ENCODE measurements at regions not wholly inside any gene's neighbourhood (a gene's known extent, or its start where the extent isn't known, plus 50 kb on each side); places are given as distances from the start of the nearest gene placed in this dataset.
"Not testable (repeated sequence)": the region's sequence is repeated elsewhere in the genome, so short reads cannot be mapped to it uniquely, and the experiment has no call there.

GRCh38 chr5:56299212-56299611 is 66.1 kb upstream of the ANKRD55 start:
- H3K4me1 ChIP-seq (replicated peaks; ENCODE audit: insufficient read depth), result peaks cover 6% of the 10 kb centered on the region; the same call in 1 of the 2 replicates
- no peak for TF ChIP-seq EZH2 (IDR thresholded peaks at IDR 0.05; ENCODE audit: low read depth)
- TF ChIP-seq CTCF (conservative IDR thresholded peaks at IDR 0.05), result no peak
- ChIA-PET CTCF (no interaction called here), POLR2A (ENCODE audit: unreplicated experiment) (no interaction called here)
- H2AFZ ChIP-seq, result no peak overlapping the region
- no peaks in the 10 kb centered on the region for H3K36me3 ChIP-seq (ENCODE audit: low read depth)
- intact Hi-C loops (cut with micrococcal nuclease; ENCODE audit: unreplicated experiment), result no loop called here
- no peaks in the 10 kb centered on the region for H3K9me3 ChIP-seq (ENCODE audit: insufficient read depth, low read depth)
- no peak overlapping the region for H3K4me2 ChIP-seq
- no peak overlapping the region for H3K27ac ChIP-seq
- BruUV-seq (replicated peaks), result no TSS peak
- H3K4me3 ChIP-seq, result no peak overlapping the region
- H4K20me1 ChIP-seq (ENCODE audit: insufficient read depth), result no peaks in the 10 kb centered on the region
- H3F3A ChIP-seq (ENCODE audit: insufficient read depth, low read depth), result 0 out of 2 replicates have a peak, but pooled peaks cover 3% of the 10 kb centered on the region
- no peaks in the 10 kb centered on the region for H3K9me2 ChIP-seq (ENCODE audit: insufficient read depth)
- no peaks in the 10 kb centered on the region for H3K27me3 ChIP-seq (ENCODE audit: insufficient read depth, low read depth)
- no peaks in the 10 kb centered on the region for H3K79me2 ChIP-seq (ENCODE audit: low read depth)
- DNase-seq, result no peak

- Histone ChIP-seq H4K20me1 (ENCODE audit: insufficient read depth) (no peaks in the 10 kb centered on the region), H2AFZ (no peak overlapping the region), H3K36me3 (ENCODE audit: low read depth) (no peaks in the 10 kb centered on the region), H3K4me2 (no peak overlapping the region), H3F3A (ENCODE audit: insufficient read depth, low read depth) (0 out of 2 replicates have a peak, but pooled peaks cover 3% of the 10 kb centered on the region), H3K9me2 (ENCODE audit: insufficient read depth) (no peaks in the 10 kb centered on the region), H3K27me3 (ENCODE audit: insufficient read depth, low read depth) (no peaks in the 10 kb centered on the region), H3K4me1 (replicated peaks; ENCODE audit: insufficient read depth) (peaks cover 6% of the 10 kb centered on the region; the same call in 1 of the 2 replicates), H3K27ac (no peak overlapping the region), H3K9me3 (ENCODE audit: insufficient read depth, low read depth) (no peaks in the 10 kb centered on the region), H3K4me3 (no peak overlapping the region), H3K79me2 (ENCODE audit: low read depth) (no peaks in the 10 kb centered on the region)
- intact Hi-C loops (cut with micrococcal nuclease; ENCODE audit: unreplicated experiment), result no loop called here
- TF ChIP-seq CTCF (conservative IDR thresholded peaks at IDR 0.05) (no peak), EZH2 (IDR thresholded peaks at IDR 0.05; ENCODE audit: low read depth) (no peak)
- ChIA-PET POLR2A (ENCODE audit: unreplicated experiment) (no interaction called here), CTCF (no interaction called here)
- DNase-seq, result no peak
- BruUV-seq (replicated peaks), result no TSS peak
These were observed 65.4 kb upstream of the ANKRD55 start for GRCh38 chr5:56298336-56299090.

GRCh38 chr5:56297851-56298250 is 64.7 kb upstream of the ANKRD55 start:
- TF ChIP-seq EZH2 (IDR thresholded peaks at IDR 0.05; ENCODE audit: low read depth) (no peak), CTCF (conservative IDR thresholded peaks at IDR 0.05) (no peak)
- H3K9me3 ChIP-seq (ENCODE audit: insufficient read depth, low read depth), result no peaks in the 10 kb centered on the region
- no peaks in the 10 kb centered on the region for H3K27me3 ChIP-seq (ENCODE audit: insufficient read depth, low read depth)
- no peak overlapping the region for H3K27ac ChIP-seq
- H3K4me3 ChIP-seq, result no peak overlapping the region
- ChIA-PET CTCF (no interaction called here), POLR2A (ENCODE audit: unreplicated experiment) (no interaction called here)
- BruUV-seq (replicated peaks), result no TSS peak
- H2AFZ ChIP-seq, result no peak overlapping the region
- no peaks in the 10 kb centered on the region for H3K79me2 ChIP-seq (ENCODE audit: low read depth)
- no peaks in the 10 kb centered on the region for H3K36me3 ChIP-seq (ENCODE audit: low read depth)
- H3K9me2 ChIP-seq (ENCODE audit: insufficient read depth), result no peaks in the 10 kb centered on the region
- H4K20me1 ChIP-seq (ENCODE audit: insufficient read depth), result no peaks in the 10 kb centered on the region
- H3F3A ChIP-seq (ENCODE audit: insufficient read depth, low read depth), result 0 out of 2 replicates have a peak, but pooled peaks cover 3% of the 10 kb centered on the region
- H3K4me2 ChIP-seq, result no peak overlapping the region
- no peak for DNase-seq
- intact Hi-C loops (cut with micrococcal nuclease; ENCODE audit: unreplicated experiment), result no loop called here
- peaks cover 6% of the 10 kb centered on the region; the same call in 1 of the 2 replicates for H3K4me1 ChIP-seq (replicated peaks; ENCODE audit: insufficient read depth)

GRCh38 chr5:56295311-56295710 is 62.2 kb upstream of the ANKRD55 start:
- H4K20me1 ChIP-seq (ENCODE audit: insufficient read depth); CTCF ChIA-PET: not testable (repeated sequence)

More at GRCh38 chr5:56295311-56295710, 62.2 kb upstream of the ANKRD55 start:
- DNase-seq; H3K4me3 ChIP-seq; H3K36me3 ChIP-seq (ENCODE audit: low read depth); H3K4me1 ChIP-seq (replicated peaks; ENCODE audit: insufficient read depth); H3K9me2 ChIP-seq (ENCODE audit: insufficient read depth); POLR2A ChIA-PET (ENCODE audit: unreplicated experiment); H3F3A ChIP-seq (ENCODE audit: insufficient read depth, low read depth); H3K27ac ChIP-seq; H3K79me2 ChIP-seq (ENCODE audit: low read depth); H3K4me2 ChIP-seq; H3K27me3 ChIP-seq (ENCODE audit: insufficient read depth, low read depth); intact Hi-C loops (cut with micrococcal nuclease; ENCODE audit: unreplicated experiment); H2AFZ ChIP-seq; H3K9me3 ChIP-seq (ENCODE audit: insufficient read depth, low read depth); BruUV-seq (replicated peaks): not testable (repeated sequence)

Measured in PC-9 (cell line).